K562 (cell line): ENCODE measurements at regions not wholly inside any gene's neighbourhood (a gene's known extent, or its start where the extent isn't known, plus 50 kb on each side); places are given as distances from the start of the nearest gene placed in this dataset.

Experiments
- ATF1 ChIP-seq, 2 experiments: fragments of 450-650 bp in 1 of 2; IDR thresholded peaks; 2 replicates each; pipeline ENCODE4 v1.6.1; 2016; ENCODE audit warnings: missing compliant biosample characterization in 1 of 2, missing genetic modification characterization in 1 of 2
- CBX1 ChIP-seq: sonication (generic); IDR thresholded peaks from 2 replicates; pipeline ENCODE4 v1.6.1; 2016; ENCODE audit warnings: antibody characterized with exemption, low read depth, mild to moderate bottlenecking
- FIP1L1 ChIP-seq: fragments of 200-400 bp; formaldehyde crosslinking; IDR thresholded peaks from 2 replicates; pipeline ENCODE4 v1.6.1; 2018; ENCODE audit warnings: mild to moderate bottlenecking, low read depth, low read length; ENCODE audit not compliant: poor library complexity, severe bottlenecking
- MNT ChIP-seq, 2 experiments: fragments of 450-650 bp; conservative IDR thresholded peaks; 2 replicates each; pipeline ENCODE4 v1.6.1; 2017; ENCODE audit warnings: mild to moderate bottlenecking in 2 of 2, moderate library complexity in 2 of 2
- RBM34 ChIP-seq: fragments of 200-400 bp; formaldehyde crosslinking; IDR thresholded peaks from 2 replicates; pipeline ENCODE4 v1.6.1; 2018; ENCODE audit warnings: low read length, borderline replicate concordance; ENCODE audit not compliant: insufficient read depth
- ZNF280B ChIP-seq: fragments of 250-450 bp; sonication (Bioruptor Pico); IDR thresholded peaks from 2 replicates; pipeline ENCODE4 v1.5.1; 2021; ENCODE audit warnings: mild to moderate bottlenecking
- TF ChIP-seq, protein P1 (sequence below): sonication (generic); formaldehyde crosslinking; IDR thresholded peaks from 2 replicates; pipeline ENCODE4 v1.9.0; 2022; ENCODE audit warnings: mild to moderate bottlenecking, missing genetic modification reagents
- TF ChIP-seq, protein P2 (sequence below): sonication (generic); formaldehyde crosslinking; IDR thresholded peaks from 2 replicates; pipeline ENCODE4 v1.8.0; 2022; ENCODE audit warnings: mild to moderate bottlenecking, missing genetic modification reagents

DNA sequence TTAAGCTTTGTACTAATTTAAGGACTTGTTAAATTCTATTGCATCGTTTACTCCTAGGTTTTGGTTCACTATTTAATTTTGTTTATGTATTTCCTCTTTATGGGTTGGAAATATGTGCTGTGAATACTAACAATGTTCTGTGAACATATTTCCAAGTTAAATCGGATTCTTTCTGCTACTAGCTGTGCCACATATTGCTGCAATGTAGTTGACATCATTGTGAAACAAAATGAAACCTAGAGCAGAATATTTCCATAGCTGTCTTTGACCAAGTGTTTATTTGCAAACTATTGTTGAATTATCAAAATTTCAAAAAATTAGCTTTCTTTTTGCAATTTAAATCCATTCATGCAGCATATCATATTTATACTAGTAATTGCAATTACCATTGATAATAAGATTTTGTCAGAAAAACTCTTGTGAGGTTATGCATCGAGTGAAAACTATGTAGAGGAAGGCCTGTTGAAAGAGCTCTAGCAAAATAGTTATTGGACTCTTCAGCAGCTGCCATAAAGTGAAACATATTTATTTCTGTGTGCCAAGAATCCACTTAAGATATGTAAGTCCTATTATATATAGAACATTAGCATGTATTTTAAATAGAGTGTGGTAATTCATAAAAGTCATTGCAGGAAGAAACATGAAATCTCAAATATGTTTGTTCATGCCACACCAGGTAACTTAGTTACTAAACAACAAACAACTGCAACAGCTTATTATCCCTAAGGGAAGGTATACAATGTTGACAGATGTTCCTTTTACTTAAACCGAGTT lies 575.1 kb downstream of the SLITRK6 start (continued):
- TF ChIP-seq ATF1 (CRISPR knock-in tag; IDR thresholded peaks at IDR 0.05) (no peak), ATF1 (tag; IDR thresholded peaks at IDR 0.05) (no peak), RBM34 (no peak), CBX1 (no peak), ZNF280B (CRISPR knock-in tag) (no peak), FIP1L1 (no peak), MNT (conservative IDR thresholded peaks at IDR 0.05) (no peak)
- TF ChIP-seq, protein P1, sequence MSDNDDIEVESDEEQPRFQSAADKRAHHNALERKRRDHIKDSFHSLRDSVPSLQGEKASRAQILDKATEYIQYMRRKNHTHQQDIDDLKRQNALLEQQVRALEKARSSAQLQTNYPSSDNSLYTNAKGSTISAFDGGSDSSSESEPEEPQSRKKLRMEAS (CRISPR knock-in tag): no peak
- TF ChIP-seq, protein P2, sequence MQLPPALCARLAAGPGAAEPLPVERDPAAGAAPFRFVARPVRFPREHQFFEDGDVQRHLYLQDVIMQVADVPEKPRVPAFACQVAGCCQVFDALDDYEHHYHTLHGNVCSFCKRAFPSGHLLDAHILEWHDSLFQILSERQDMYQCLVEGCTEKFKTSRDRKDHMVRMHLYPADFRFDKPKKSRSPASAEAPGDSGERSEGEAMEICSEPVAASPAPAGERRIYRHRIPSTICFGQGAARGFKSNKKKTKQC: no peak
